GM12878 (cell line): ENCODE measurements at regions not wholly inside any gene's neighbourhood (a gene's known extent, or its start where the extent isn't known, plus 50 kb on each side); places are given as distances from the start of the nearest gene placed in this dataset.

Experiments used
- ATAC-seq: fragments of 200-7000 bp; cut with Tn5 transposase; 3 replicates; pipeline ENCODE4 v1.9.1; 2020; ENCODE audit warnings: mild to moderate bottlenecking, moderate library complexity
- BruUV-seq: library from RNA; stranded (reverse); fragments of 400-500 nt; replicated peaks from 2 replicates; lab custom pipeline; 2021; lab: Mats Ljungman, UMichigan
- CTCF ChIA-PET: fragments of 300-600 bp; sonication (Branson Sonifier 250); formaldehyde crosslinking; extraction: SDS; loops from one replicate; lab custom pipeline; 2021; ENCODE audit warnings: inconsistent platforms; lab: Yijun Ruan, JAX
- POLR2A ChIA-PET: fragments of 350-600 bp; formaldehyde crosslinking; extraction: SDS; loops from one replicate; lab custom pipeline; 2021; ENCODE audit warnings: inconsistent platforms; lab: Charles Lee
- RAD21 ChIA-PET: fragments of 300-600 bp; sonication (Branson Sonifier 250); formaldehyde crosslinking; loops from one replicate; lab custom pipeline; 2023; ENCODE audit warnings: antibody characterized with exemption; ENCODE audit not compliant: unreplicated experiment; lab: Charles Lee
- SMC1A ChIA-PET: fragments of 300-600 bp; sonication (Branson Sonifier 250); formaldehyde crosslinking; loops from one replicate; lab custom pipeline; 2023; ENCODE audit not compliant: unreplicated experiment, uncharacterized antibody; lab: Charles Lee
- DNase-seq: peaks from one replicate; pipeline ENCODE4 v3.0.0-alpha.2; 2011; ENCODE audit warnings: low read depth, low spot score
- FAIRE-seq: peaks from 3 replicates; lab custom pipeline; 2011; peaks lifted over from hg19 to GRCh38; lab: Jason Lieb, UNC
- H2AFZ ChIP-seq: 2 replicates; pipeline ENCODE4 v1.6.0; 2011; ENCODE audit warnings: low read depth, low read length, control low read depth; ENCODE audit not compliant: control insufficient read depth
- H3K27ac ChIP-seq: 2 replicates; pipeline ENCODE4 v1.5.1; 2011; ENCODE audit warnings: control low read depth; ENCODE audit not compliant: control insufficient read depth, insufficient read depth
- H3K27me3 ChIP-seq, 2 experiments: replicated peaks in 1 of 2; 2 replicates each; pipeline versions ENCODE4 v1.6.0 to v1.6.1; 2011; ENCODE audit warnings: low read length in 1 of 2; ENCODE audit not compliant: control insufficient read depth in 2 of 2, insufficient read depth in 2 of 2
- H3K36me3 ChIP-seq, 2 experiments: 2 replicates each; pipeline ENCODE4 v1.5.1; 2011; ENCODE audit warnings: low read length in 1 of 2; ENCODE audit not compliant: control insufficient read depth in 2 of 2, insufficient read depth in 2 of 2
- H3K4me1 ChIP-seq: 2 replicates; pipeline ENCODE4 v1.6.1; 2011; ENCODE audit warnings: mild to moderate bottlenecking, low read length, moderate library complexity, mixed read lengths; ENCODE audit not compliant: control insufficient read depth, insufficient read depth
- H3K4me2 ChIP-seq: 2 replicates; pipeline ENCODE4 v1.6.0; 2011; ENCODE audit warnings: control low read depth; ENCODE audit not compliant: control insufficient read depth, insufficient read depth
- H3K4me3 ChIP-seq: fragments of 200-600 bp; sonication (generic); 2 replicates; pipeline ENCODE4 v1.5.1; 2016
- H3K79me2 ChIP-seq: 2 replicates; pipeline ENCODE4 v1.6.0; 2011; ENCODE audit warnings: low read length; ENCODE audit not compliant: control insufficient read depth, insufficient read depth
- H3K9ac ChIP-seq: 2 replicates; pipeline ENCODE4 v1.8.0; 2011; ENCODE audit warnings: low read length, control low read depth, mixed read lengths; ENCODE audit not compliant: control insufficient read depth, insufficient read depth
- H3K9me3 ChIP-seq: replicated peaks from 3 replicates; pipeline ENCODE4 v1.5.1; 2011; ENCODE audit warnings: mild to moderate bottlenecking, low read length; ENCODE audit not compliant: control insufficient read depth, insufficient read depth
- H4K20me1 ChIP-seq: 2 replicates; pipeline ENCODE4 v1.6.0; 2011; ENCODE audit not compliant: control insufficient read depth, insufficient read depth
- EZH2 ChIP-seq: IDR thresholded peaks from 2 replicates; pipeline ENCODE4 v1.6.1; 2012; ENCODE audit warnings: low read depth, mild to moderate bottlenecking, control low read depth, inconsistent platforms, low read length, borderline replicate concordance; ENCODE audit not compliant: control insufficient read depth
- FOXM1 ChIP-seq: IDR thresholded peaks from 2 replicates; pipeline ENCODE4 v1.6.1; 2012; ENCODE audit warnings: low read depth, mild to moderate bottlenecking, inconsistent platforms, low read length, moderate library complexity
- MEF2B ChIP-seq: fragments of 450-650 bp; IDR thresholded peaks from 2 replicates; pipeline ENCODE4 v1.6.1; 2018; ENCODE audit warnings: mild to moderate bottlenecking, moderate library complexity; ENCODE audit not compliant: partially characterized antibody, poor library complexity, severe bottlenecking
- MLLT1 ChIP-seq: fragments of 450-650 bp; IDR thresholded peaks from 2 replicates; pipeline ENCODE4 v1.6.1; 2016; ENCODE audit warnings: mild to moderate bottlenecking
- MTA3 ChIP-seq: IDR thresholded peaks from 2 replicates; pipeline ENCODE4 v1.6.1; 2012; ENCODE audit warnings: low read length, inconsistent platforms, borderline replicate concordance
- TCF12 ChIP-seq: IDR thresholded peaks from 2 replicates; pipeline ENCODE4 v1.6.1; 2011; ENCODE audit warnings: low read depth, mild to moderate bottlenecking, low read length
- USF2 ChIP-seq: IDR thresholded peaks from 2 replicates; pipeline ENCODE4 v1.6.1; 2011; ENCODE audit warnings: low read depth, low read length, improper control_type of control experiment, borderline replicate concordance
- ZNF622 ChIP-seq: fragments of 450-650 bp; IDR thresholded peaks from 2 replicates; pipeline ENCODE4 v1.6.1; 2017; ENCODE audit warnings: mild to moderate bottlenecking, inconsistent platforms
- ZZZ3 ChIP-seq: IDR thresholded peaks from 2 replicates; pipeline ENCODE4 v1.6.1; 2011; ENCODE audit warnings: low read depth; ENCODE audit not compliant: control insufficient read depth, insufficient read length
- WGBS: methylation state at CpG from one replicate; pipeline ENCODE4 v1.1.6; 2016; ENCODE audit warnings: low lambda C conversion rate; ENCODE audit not compliant: insufficient replicate concordance, insufficient coverage; ENCODE audit errors: missing lambda C conversion rate; 5-methylcytosine and 5-hydroxymethylcytosine counted together
- in situ Hi-C: fragments of 300-500 bp; cut with MboI; formaldehyde crosslinking; loops from 9 replicates; pipeline ENCODE4 v1.14.3; 2018; ENCODE audit warnings: mixed read lengths
- intact Hi-C: fragments of 100-400 bp; cut with micrococcal nuclease; formaldehyde crosslinking; loops from one replicate; pipeline ENCODE4 v1.14.2; 2022; ENCODE audit not compliant: unreplicated experiment
- TF ChIP-seq, protein P1 (sequence below): IDR thresholded peaks from 2 replicates; pipeline ENCODE4 v1.6.1; 2011; ENCODE audit warnings: low read depth, mild to moderate bottlenecking, low read length, moderate library complexity, borderline replicate concordance; ENCODE audit errors: extremely low read depth

DNA sequence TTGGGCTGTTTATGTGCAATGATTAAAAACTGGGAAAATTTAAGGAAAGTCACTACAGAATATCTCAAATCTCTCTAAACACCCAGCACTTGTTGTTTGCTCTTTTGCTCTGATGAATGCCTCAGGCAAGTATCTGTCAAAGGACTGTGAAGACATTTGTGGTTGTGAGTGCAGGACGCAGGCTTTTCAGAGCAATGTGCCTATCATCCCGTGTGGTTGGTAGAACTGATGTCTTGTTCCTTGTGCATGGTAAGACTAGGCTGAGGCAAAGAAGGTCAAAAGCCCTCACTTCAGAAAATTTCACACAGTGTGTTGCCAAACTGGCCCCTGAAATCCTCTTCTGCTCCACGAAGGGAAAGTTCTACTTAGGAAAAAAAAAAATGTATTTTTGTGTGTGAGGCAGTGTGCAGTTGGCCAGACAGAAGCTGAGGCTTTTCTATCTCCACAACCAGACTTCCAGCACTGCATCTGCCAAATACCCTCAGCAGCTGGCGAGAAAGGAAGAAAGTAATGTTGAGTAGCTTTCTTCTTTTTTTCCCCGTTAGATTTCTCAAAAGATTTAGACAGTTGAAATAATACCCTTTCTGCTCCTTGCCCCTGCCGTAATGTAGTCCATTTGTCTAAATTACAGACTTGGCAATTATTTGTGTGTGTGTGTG, 1103.1 kb downstream of the VRK1 start:
- in situ Hi-C loops, result no loop called here
- ATAC-seq, result no peak
- Histone ChIP-seq H3K79me2 (no peaks in the 10 kb centered on the region), H3K9me3 (no peaks in the 10 kb centered on the region)
- TF ChIP-seq ZNF622 (no peak), TCF12 (no peak), ZZZ3 (no peak), FOXM1 (no peak), MLLT1 (no peak), EZH2 (no peak), USF2 (no peak), MEF2B (no peak), MTA3 (no peak)
- TF ChIP-seq, protein P1, sequence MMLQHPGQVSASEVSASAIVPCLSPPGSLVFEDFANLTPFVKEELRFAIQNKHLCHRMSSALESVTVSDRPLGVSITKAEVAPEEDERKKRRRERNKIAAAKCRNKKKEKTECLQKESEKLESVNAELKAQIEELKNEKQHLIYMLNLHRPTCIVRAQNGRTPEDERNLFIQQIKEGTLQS, result no peak
- TF ChIP-seq, all 136 proteins: peak for 0
- SMC1A ChIA-PET, result interaction anchor here (1.1 kb wide), 1 partner anchor 9 kb away, joined by 3 read pairs; no protein-coding TSS in a partner anchor
- Histone ChIP-seq H4K20me1 (no peaks in the 10 kb centered on the region), H3K4me2 (no peak overlapping the region), H3K27me3 (no peaks in the 10 kb centered on the region), H3K4me3 (no peak overlapping the region), H3K9ac (no peak overlapping the region), H2AFZ (no peak overlapping the region), H3K4me1 (no peaks in the 10 kb centered on the region), H3K27ac (no peak overlapping the region), H3K36me3 (no peaks in the 10 kb centered on the region)
- WGBS, result 1% methylated on average over 6 of the region's 6 CpGs
- RAD21 ChIA-PET, result no interaction called here
- no peak for FAIRE-seq
- CTCF ChIA-PET, result interaction anchor here (0.7 kb wide), 1 partner anchor 1772 kb away, joined by 3 read pairs; no protein-coding TSS in a partner anchor
- intact Hi-C loops, result no loop called here
- no peak for DNase-seq
- POLR2A ChIA-PET, result no interaction called here
- no TSS peak for BruUV-seq
